GM18517 (cell line): ENCODE measurements at regions not wholly inside any gene's neighbourhood (a gene's known extent, or its start where the extent isn't known, plus 50 kb on each side); places are given as distances from the start of the nearest gene placed in this dataset.

ENCODE experiments used
- ATAC-seq: cut with Tn5 transposase; IDR thresholded peaks from one replicate; pipeline ENCODE4 v1.9.1; 2021; ENCODE audit warnings: mild to moderate bottlenecking, moderate library complexity; ENCODE audit not compliant: unreplicated experiment

GRCh38 chr2:8049851-8050571 is 631.8 kb upstream of the ID2 start:
- peak; percentile 96 for ATAC-seq

- ATAC-seq, result no peak
These were observed 628.6 kb upstream of the ID2 start for GRCh38 chr2:8053216-8053615.

- ATAC-seq, result no peak
These were observed 627.8 kb upstream of the ID2 start for GRCh38 chr2:8054070-8054469.

- no peak for ATAC-seq
These were observed 623.2 kb upstream of the ID2 start for GRCh38 chr2:8058652-8059051.

- no peak for ATAC-seq
These were observed 622.6 kb upstream of the ID2 start for GRCh38 chr2:8059255-8059654.

- no peak for ATAC-seq
These were observed 622.1 kb upstream of the ID2 start for GRCh38 chr2:8059794-8060193.

GRCh38 chr2:8061219-8061618 is 620.6 kb upstream of the ID2 start:
- ATAC-seq, result no peak

- ATAC-seq, result no peak
These were observed 617.3 kb upstream of the ID2 start for GRCh38 chr2:8064603-8065002.

GRCh38 chr2:8065191-8065590 is 616.7 kb upstream of the ID2 start:
- no peak for ATAC-seq

- no peak for ATAC-seq
These were observed 614.0 kb upstream of the ID2 start for GRCh38 chr2:8067784-8068336.

GRCh38 chr2:8072907-8073306 is 608.9 kb upstream of the ID2 start:
- ATAC-seq, result no peak

- ATAC-seq, result no peak
These were observed 607.9 kb upstream of the ID2 start for GRCh38 chr2:8073916-8074315.

- no peak for ATAC-seq
These were observed 605.2 kb upstream of the ID2 start for GRCh38 chr2:8076448-8077342.

GRCh38 chr2:8078705-8079104 is 603.2 kb upstream of the ID2 start:
- ATAC-seq, result no peak

GRCh38 chr2:8080063-8080462 is 601.8 kb upstream of the ID2 start:
- ATAC-seq, result no peak

- no peak for ATAC-seq
These were observed 600.7 kb upstream of the ID2 start for GRCh38 chr2:8081130-8081529.

GRCh38 chr2:8082840-8083239 is 599.0 kb upstream of the ID2 start:
- ATAC-seq, result no peak

GRCh38 chr2:8086357-8086756 is 595.5 kb upstream of the ID2 start:
- ATAC-seq, result no peak

- ATAC-seq, result no peak
These were observed 594.9 kb upstream of the ID2 start for GRCh38 chr2:8086796-8087479.

- no peak for ATAC-seq
These were observed 594.4 kb upstream of the ID2 start for GRCh38 chr2:8087480-8087840.

- no peak for ATAC-seq
These were observed 593.0 kb upstream of the ID2 start for GRCh38 chr2:8088810-8089209.
